ENCODE measurements at regions not wholly inside any gene's neighbourhood (a gene's known extent, or its start where the extent isn't known, plus 50 kb on each side); places are given as distances from the start of the nearest gene placed in this dataset.

DNA sequence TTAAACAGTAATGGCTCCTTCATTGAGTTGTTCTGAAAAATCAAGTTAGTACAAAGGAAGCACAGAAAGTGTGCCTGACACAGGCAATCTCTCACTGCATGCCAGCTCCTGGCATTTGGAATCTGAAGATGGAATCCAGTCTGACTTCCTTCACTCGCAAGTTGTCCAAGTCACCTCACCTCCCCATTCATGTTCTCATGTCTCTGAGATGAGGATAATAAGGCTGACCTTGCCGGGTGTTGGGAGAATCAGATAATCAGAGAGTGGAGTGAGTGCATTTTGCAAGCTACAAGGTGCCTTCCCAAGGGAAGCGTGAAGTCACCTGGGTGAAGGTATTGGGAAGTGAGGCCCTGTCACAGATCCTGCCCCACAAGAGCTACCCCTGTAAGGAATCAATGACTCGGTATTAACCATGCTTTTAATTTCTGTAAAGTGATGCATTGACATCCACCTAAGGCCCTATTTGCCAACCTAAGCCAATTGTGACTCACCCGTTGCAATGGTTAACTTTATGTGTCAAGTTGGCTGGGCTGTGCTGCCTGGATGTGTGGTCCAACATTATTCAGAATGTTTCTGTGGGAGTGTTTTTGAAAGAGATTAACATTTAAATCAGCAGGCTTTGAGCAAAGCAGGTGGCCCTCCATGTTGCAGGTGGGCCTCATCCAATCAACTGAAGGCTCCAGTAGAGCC is 62.5 kb upstream of the TARBP1 start:
- TF ChIP-seq RAD21 (conservative IDR thresholded peaks at IDR 0.05) (no peak), TAF1 (IDR thresholded peaks at IDR 0.05; ENCODE audit: low read depth) (no peak), MXI1 (conservative IDR thresholded peaks at IDR 0.05; ENCODE audit: poor library complexity, severe bottlenecking) (no peak), EP300 (conservative IDR thresholded peaks at IDR 0.05; ENCODE audit: poor library complexity, severe bottlenecking) (no peak)
- TF ChIP-seq, protein P1, sequence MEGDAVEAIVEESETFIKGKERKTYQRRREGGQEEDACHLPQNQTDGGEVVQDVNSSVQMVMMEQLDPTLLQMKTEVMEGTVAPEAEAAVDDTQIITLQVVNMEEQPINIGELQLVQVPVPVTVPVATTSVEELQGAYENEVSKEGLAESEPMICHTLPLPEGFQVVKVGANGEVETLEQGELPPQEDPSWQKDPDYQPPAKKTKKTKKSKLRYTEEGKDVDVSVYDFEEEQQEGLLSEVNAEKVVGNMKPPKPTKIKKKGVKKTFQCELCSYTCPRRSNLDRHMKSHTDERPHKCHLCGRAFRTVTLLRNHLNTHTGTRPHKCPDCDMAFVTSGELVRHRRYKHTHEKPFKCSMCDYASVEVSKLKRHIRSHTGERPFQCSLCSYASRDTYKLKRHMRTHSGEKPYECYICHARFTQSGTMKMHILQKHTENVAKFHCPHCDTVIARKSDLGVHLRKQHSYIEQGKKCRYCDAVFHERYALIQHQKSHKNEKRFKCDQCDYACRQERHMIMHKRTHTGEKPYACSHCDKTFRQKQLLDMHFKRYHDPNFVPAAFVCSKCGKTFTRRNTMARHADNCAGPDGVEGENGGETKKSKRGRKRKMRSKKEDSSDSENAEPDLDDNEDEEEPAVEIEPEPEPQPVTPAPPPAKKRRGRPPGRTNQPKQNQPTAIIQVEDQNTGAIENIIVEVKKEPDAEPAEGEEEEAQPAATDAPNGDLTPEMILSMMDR (IDR thresholded peaks at IDR 0.05; ENCODE audit: poor library complexity, severe bottlenecking), result no peak
- no peak overlapping the region for H3K4me3 ChIP-seq (ENCODE audit: low read length)

GRCh38 chr1:234540404-234540762 is 61.4 kb upstream of the TARBP1 start:
- H3K9me2 ChIP-seq (ENCODE audit: insufficient read depth, low read length), result no peaks in the 10 kb centered on the region
- peak overlapping the region; percentile 55 for H3K9ac ChIP-seq (ENCODE audit: low read length)
- H3K9me3 ChIP-seq (ENCODE audit: low read length), result no peaks in the 10 kb centered on the region
- peaks cover 10% of the 10 kb centered on the region for H3F3A ChIP-seq (ENCODE audit: insufficient read depth, low read length, poor library complexity, severe bottlenecking)
- H3K4me3 ChIP-seq (ENCODE audit: low read length), result peak overlapping the region; percentile 20
- peak overlapping the region; percentile 88 for H3K27ac ChIP-seq (ENCODE audit: low read length)
- H3K36me3 ChIP-seq (ENCODE audit: insufficient read depth, low read length), result no peaks in the 10 kb centered on the region
- H3K4me2 ChIP-seq (ENCODE audit: low read length), result no peak overlapping the region
- H4K20me1 ChIP-seq (ENCODE audit: insufficient read depth), result no peaks in the 10 kb centered on the region
- TF ChIP-seq TAF1 (IDR thresholded peaks at IDR 0.05; ENCODE audit: low read depth) (no peak), MXI1 (conservative IDR thresholded peaks at IDR 0.05; ENCODE audit: poor library complexity, severe bottlenecking) (no peak), SMC3 (conservative IDR thresholded peaks at IDR 0.05; ENCODE audit: poor library complexity) (no peak), EP300 (conservative IDR thresholded peaks at IDR 0.05; ENCODE audit: poor library complexity, severe bottlenecking) (no peak), POLR2AphosphoS5 (IDR thresholded peaks at IDR 0.05) (no peak), EZH2 (IDR thresholded peaks at IDR 0.05; ENCODE audit: borderline replicate concordance, insufficient read depth, low read length, poor library complexity, severe bottlenecking) (no peak), REST (IDR thresholded peaks at IDR 0.05; ENCODE audit: borderline replicate concordance) (no peak)
- TF ChIP-seq, protein P1 (IDR thresholded peaks at IDR 0.05; ENCODE audit: poor library complexity, severe bottlenecking), result no peak
- no peak overlapping the region for H2AFZ ChIP-seq (ENCODE audit: low read depth, low read length)
- H3K27me3 ChIP-seq (ENCODE audit: insufficient read depth, low read depth, low read length), result no peaks in the 10 kb centered on the region
- H3K79me2 ChIP-seq (replicated peaks; ENCODE audit: insufficient read depth, low read length), result no peaks in the 10 kb centered on the region

More for the DNA sequence above, 62.5 kb upstream of the TARBP1 start:
- no peaks in the 10 kb centered on the region for H4K20me1 ChIP-seq (ENCODE audit: insufficient read depth)
- peak overlapping the region; percentile 99 for H3K27ac ChIP-seq (ENCODE audit: low read length)
- H3K27me3 ChIP-seq (ENCODE audit: insufficient read depth, low read depth, low read length), result no peaks in the 10 kb centered on the region
- peaks cover 17% of the 10 kb centered on the region for H3F3A ChIP-seq (ENCODE audit: insufficient read depth, low read length, poor library complexity, severe bottlenecking)
- no peaks in the 10 kb centered on the region for H3K9me2 ChIP-seq (ENCODE audit: insufficient read depth, low read length)
- H3K4me2 ChIP-seq (ENCODE audit: low read length), result no peak overlapping the region
- peak overlapping the region; percentile 87 for H3K9ac ChIP-seq (ENCODE audit: low read length)
- H3K36me3 ChIP-seq (ENCODE audit: insufficient read depth, low read length), result no peaks in the 10 kb centered on the region
- no peaks in the 10 kb centered on the region for H3K79me2 ChIP-seq (replicated peaks; ENCODE audit: insufficient read depth, low read length)
- H3K9me3 ChIP-seq (ENCODE audit: low read length), result no peaks in the 10 kb centered on the region
- no peak overlapping the region for H2AFZ ChIP-seq (ENCODE audit: low read depth, low read length)
